ACC112 (cell line): ENCODE measurements at regions not wholly inside any gene's neighbourhood (a gene's known extent, or its start where the extent isn't known, plus 50 kb on each side); places are given as distances from the start of the nearest gene placed in this dataset.

Experiments
- H2AFZ ChIP-seq: fragments of 200-600 bp; sonication (generic); one replicate; pipeline ENCODE4 v1.6.0; 2017; ENCODE audit warnings: antibody characterized with exemption, low read length; ENCODE audit not compliant: unreplicated experiment
- H3K27ac ChIP-seq: fragments of 200-600 bp; sonication (generic); 2 replicates; pipeline ENCODE4 v1.5.1; 2014; ENCODE audit warnings: low read depth, mild to moderate bottlenecking, antibody characterized with exemption, low read length, moderate library complexity
- H3K27me3 ChIP-seq: fragments of 200-600 bp; sonication (generic); 2 replicates; pipeline ENCODE4 v1.6.1; 2014; ENCODE audit warnings: mild to moderate bottlenecking, antibody characterized with exemption, low read length, moderate library complexity, mixed read lengths; ENCODE audit not compliant: insufficient read depth
- H3K36me3 ChIP-seq: fragments of 200-600 bp; sonication (generic); 2 replicates; pipeline ENCODE4 v1.6.1; 2016; ENCODE audit warnings: mild to moderate bottlenecking, antibody characterized with exemption, low read length, moderate library complexity, mixed read lengths; ENCODE audit not compliant: insufficient read depth
- H3K4me1 ChIP-seq: fragments of 200-600 bp; sonication (generic); one replicate; pipeline ENCODE4 v1.6.1; 2016; ENCODE audit warnings: low read length, mixed read lengths; ENCODE audit not compliant: insufficient read depth, unreplicated experiment, control insufficient read depth
- H3K4me3 ChIP-seq: fragments of 200-600 bp; sonication (generic); 2 replicates; pipeline ENCODE4 v1.5.1; 2014; ENCODE audit warnings: mild to moderate bottlenecking, low read depth, low read length
- H3K79me2 ChIP-seq: fragments of 200-600 bp; sonication (generic); one replicate; pipeline ENCODE4 v1.6.0; 2016; ENCODE audit warnings: low read length; ENCODE audit not compliant: control insufficient read depth, unreplicated experiment, insufficient read depth

DNA sequence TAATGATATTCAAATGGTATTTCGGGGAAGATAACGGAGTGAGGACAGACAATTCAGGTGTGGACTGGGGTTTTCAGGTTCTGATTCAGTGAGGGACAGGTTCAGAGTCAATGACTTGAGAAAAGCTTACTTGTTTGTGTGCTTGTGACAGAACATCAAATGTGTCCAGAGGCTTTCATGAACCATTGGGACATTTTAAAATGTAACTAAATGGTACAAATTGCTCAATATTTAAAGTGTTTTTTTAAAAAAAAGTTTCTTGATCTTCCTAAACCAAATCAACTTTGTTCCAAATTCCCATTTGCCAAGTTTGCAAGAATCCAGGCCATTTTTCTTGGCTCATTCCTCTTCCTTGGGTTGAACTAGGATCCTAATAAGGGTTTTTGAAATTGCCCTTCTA is 59.4 kb upstream of the BZW1 start:
- peaks cover 36% of the 10 kb centered on the region for H3K4me1 ChIP-seq
- H3K27me3 ChIP-seq: no peaks in the 10 kb centered on the region
- no peak overlapping the region for H2AFZ ChIP-seq
- H3K4me3 ChIP-seq: no peak overlapping the region
- no peak overlapping the region for H3K27ac ChIP-seq
- no peaks in the 10 kb centered on the region for H3K36me3 ChIP-seq
- no peaks in the 10 kb centered on the region for H3K79me2 ChIP-seq

DNA sequence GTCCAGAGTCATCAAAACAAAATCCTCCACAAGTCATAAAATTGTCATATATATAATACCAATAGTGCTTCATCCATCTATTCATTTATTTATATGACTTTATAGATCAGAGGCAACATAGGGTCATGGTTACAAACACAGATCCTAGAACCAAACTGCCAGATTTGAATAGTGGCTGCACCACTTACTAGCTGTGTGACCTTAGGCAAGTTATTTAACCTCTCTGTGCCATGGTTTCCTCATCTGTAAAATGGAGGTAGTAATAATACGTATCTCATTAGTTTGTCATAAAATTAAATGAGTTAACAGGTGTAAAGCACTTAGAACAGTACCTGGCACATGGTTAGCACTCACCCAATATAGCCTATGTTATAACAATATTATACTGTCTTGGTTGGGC is 58.9 kb upstream of the BZW1 start:
- Histone ChIP-seq H3K79me2 (no peaks in the 10 kb centered on the region), H3K36me3 (no peaks in the 10 kb centered on the region), H2AFZ (no peak overlapping the region), H3K4me3 (no peak overlapping the region), H3K4me1 (peaks cover 35% of the 10 kb centered on the region), H3K27me3 (no peaks in the 10 kb centered on the region), H3K27ac (no peak overlapping the region)

DNA sequence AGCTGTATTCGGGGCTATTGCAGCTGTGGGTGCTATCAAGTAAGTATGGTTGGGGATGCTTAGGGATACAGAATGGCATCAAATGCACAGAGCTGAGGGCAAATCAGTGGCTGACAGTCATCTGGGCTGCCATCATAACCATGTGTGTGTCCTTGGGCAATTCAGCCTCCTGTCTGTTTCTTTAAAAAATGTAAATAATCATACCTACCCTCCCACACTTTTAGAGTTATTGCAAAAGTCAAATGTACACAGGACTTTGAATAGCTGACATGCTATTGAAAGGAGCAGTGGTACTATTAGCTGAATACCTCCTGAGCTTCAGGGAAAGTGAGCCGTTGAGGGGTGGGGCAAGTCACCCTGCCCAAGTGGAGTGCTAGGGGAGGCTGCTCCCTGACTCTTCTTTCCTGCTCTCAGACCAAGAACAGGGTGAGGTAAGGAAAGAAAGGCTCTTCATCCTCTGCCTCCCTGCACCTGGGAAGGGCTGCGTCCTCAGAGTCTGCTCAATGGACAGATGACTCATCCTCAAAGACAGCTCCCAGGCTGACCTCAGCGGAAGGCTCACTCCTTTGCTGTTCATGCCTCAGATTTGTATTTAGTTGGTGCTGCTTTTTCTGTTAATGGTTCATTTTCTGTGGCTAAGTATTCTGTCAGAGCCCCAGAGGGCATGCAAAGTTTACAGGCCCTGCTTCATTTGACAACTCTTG is 54.9 kb upstream of the BZW1 start:
- Histone ChIP-seq H2AFZ (no peak overlapping the region), H3K79me2 (no peaks in the 10 kb centered on the region), H3K4me1 (peaks cover 32% of the 10 kb centered on the region), H3K27ac (peak overlapping the region; percentile 13; the same call in 1 of the 2 replicates), H3K27me3 (no peaks in the 10 kb centered on the region), H3K36me3 (no peaks in the 10 kb centered on the region), H3K4me3 (no peak overlapping the region)

DNA sequence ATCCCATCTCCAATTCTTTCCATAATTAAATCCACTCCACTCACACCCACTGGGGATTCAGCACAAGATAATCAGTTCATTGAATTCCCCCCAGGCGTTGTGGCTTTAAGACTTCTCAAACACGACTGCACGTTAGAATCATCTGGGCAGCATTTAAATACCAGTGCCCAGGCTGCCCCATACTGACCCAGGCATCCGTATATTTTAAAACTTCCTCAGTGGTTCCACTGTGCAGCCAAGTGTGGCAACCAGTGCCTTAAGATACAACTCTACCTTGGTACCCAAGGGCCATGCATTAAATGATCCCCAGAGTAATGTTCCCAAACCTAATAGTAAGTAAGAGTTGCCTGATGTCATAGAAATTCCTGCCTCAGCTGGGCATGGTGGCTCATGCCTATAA is 54.3 kb upstream of the BZW1 start:
- Histone ChIP-seq H3K79me2 (no peaks in the 10 kb centered on the region), H3K27ac (peak overlapping the region; percentile 13; the same call in 1 of the 2 replicates), H3K4me3 (no peak overlapping the region), H3K36me3 (no peaks in the 10 kb centered on the region), H2AFZ (no peak overlapping the region), H3K4me1 (peaks cover 32% of the 10 kb centered on the region), H3K27me3 (no peaks in the 10 kb centered on the region)

DNA sequence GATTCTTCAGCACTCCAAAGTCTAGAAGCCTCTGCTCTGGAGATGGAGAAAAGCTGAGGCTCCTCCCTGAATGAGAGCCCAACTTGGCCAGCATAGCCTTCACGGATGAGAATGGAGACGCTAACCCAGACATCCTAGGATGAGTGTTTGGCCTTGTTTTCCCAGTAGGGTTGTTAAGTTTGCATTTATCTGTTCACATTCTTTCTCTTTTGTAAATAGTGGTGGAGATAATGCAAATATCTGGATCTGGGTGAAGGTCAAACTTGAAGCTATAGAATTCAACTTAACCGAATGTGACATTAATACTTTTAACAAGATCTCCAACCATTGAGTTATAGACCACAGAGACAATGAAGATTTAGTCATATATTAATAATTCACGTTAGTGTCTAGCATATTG is 53.4 kb upstream of the BZW1 start:
- Histone ChIP-seq H3K79me2 (no peaks in the 10 kb centered on the region), H3K36me3 (no peaks in the 10 kb centered on the region), H3K27me3 (no peaks in the 10 kb centered on the region), H3K4me1 (peaks cover 37% of the 10 kb centered on the region), H2AFZ (no peak overlapping the region), H3K4me3 (no peak overlapping the region), H3K27ac (no peak overlapping the region)

DNA sequence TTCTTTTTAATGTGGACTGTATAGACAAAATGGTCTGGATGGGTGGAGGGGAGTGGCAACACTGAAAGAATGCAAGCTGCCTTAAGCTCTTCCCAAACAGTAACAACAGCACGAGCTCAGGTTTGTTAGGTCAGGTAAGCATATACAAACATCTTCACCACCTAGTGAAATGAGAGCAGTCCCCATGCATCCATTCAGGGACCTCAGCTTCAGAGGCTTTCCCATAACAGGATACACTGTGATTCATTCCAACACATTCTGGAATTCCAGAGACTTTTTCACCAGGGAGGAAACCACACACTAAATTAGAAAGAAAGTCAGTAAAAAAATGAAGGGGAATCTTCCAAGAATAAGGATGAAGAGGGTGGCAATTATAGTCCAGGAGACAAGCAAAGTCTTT is 50.4 kb upstream of the BZW1 start:
- no peaks in the 10 kb centered on the region for H3K79me2 ChIP-seq
- H3K4me1 ChIP-seq: peaks cover 57% of the 10 kb centered on the region
- peak overlapping the region; percentile 6; the same call in 1 of the 2 replicates for H3K27ac ChIP-seq
- H3K27me3 ChIP-seq: no peaks in the 10 kb centered on the region
- H3K36me3 ChIP-seq: no peaks in the 10 kb centered on the region
- H3K4me3 ChIP-seq: no peak overlapping the region
- no peak overlapping the region for H2AFZ ChIP-seq
